ACC112 (cell line): ENCODE measurements at regions not wholly inside any gene's neighbourhood (a gene's known extent, or its start where the extent isn't known, plus 50 kb on each side); places are given as distances from the start of the nearest gene placed in this dataset.

Experiments used
- H2AFZ ChIP-seq: fragments of 200-600 bp; sonication (generic); one replicate; pipeline ENCODE4 v1.6.0; 2017; ENCODE audit warnings: antibody characterized with exemption, low read length; ENCODE audit not compliant: unreplicated experiment
- H3K27ac ChIP-seq: fragments of 200-600 bp; sonication (generic); 2 replicates; pipeline ENCODE4 v1.5.1; 2014; ENCODE audit warnings: low read depth, mild to moderate bottlenecking, antibody characterized with exemption, low read length, moderate library complexity
- H3K27me3 ChIP-seq: fragments of 200-600 bp; sonication (generic); 2 replicates; pipeline ENCODE4 v1.6.1; 2014; ENCODE audit warnings: mild to moderate bottlenecking, antibody characterized with exemption, low read length, moderate library complexity, mixed read lengths; ENCODE audit not compliant: insufficient read depth
- H3K36me3 ChIP-seq: fragments of 200-600 bp; sonication (generic); 2 replicates; pipeline ENCODE4 v1.6.1; 2016; ENCODE audit warnings: mild to moderate bottlenecking, antibody characterized with exemption, low read length, moderate library complexity, mixed read lengths; ENCODE audit not compliant: insufficient read depth
- H3K4me1 ChIP-seq: fragments of 200-600 bp; sonication (generic); one replicate; pipeline ENCODE4 v1.6.1; 2016; ENCODE audit warnings: low read length, mixed read lengths; ENCODE audit not compliant: insufficient read depth, unreplicated experiment, control insufficient read depth
- H3K4me3 ChIP-seq: fragments of 200-600 bp; sonication (generic); 2 replicates; pipeline ENCODE4 v1.5.1; 2014; ENCODE audit warnings: mild to moderate bottlenecking, low read depth, low read length
- H3K79me2 ChIP-seq: fragments of 200-600 bp; sonication (generic); one replicate; pipeline ENCODE4 v1.6.0; 2016; ENCODE audit warnings: low read length; ENCODE audit not compliant: control insufficient read depth, unreplicated experiment, insufficient read depth

DNA sequence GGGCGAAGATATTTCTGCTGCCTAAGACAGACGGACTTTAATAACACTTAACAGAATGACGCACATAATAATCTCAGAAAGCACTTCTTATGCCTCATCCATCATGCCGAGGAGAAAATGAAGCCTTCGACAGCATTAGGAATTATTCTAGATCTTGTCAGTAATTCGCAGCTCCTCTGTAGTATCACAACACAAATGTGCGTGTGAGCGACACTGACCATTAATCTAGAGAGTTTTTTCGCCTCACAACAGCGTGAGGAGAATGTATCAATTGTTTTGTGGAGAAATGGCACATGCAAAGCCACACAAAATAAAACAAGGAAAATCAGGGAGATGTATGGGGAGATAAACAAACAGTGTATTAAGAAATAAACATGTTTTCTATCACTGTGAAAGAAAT, 410.2 kb upstream of the PSMD7 start:
- Histone ChIP-seq H2AFZ (no peak overlapping the region), H3K4me1 (no peaks in the 10 kb centered on the region), H3K36me3 (no peaks in the 10 kb centered on the region), H3K27ac (no peak overlapping the region), H3K79me2 (no peaks in the 10 kb centered on the region), H3K27me3 (peaks cover 49% of the 10 kb centered on the region), H3K4me3 (no peak overlapping the region)

DNA sequence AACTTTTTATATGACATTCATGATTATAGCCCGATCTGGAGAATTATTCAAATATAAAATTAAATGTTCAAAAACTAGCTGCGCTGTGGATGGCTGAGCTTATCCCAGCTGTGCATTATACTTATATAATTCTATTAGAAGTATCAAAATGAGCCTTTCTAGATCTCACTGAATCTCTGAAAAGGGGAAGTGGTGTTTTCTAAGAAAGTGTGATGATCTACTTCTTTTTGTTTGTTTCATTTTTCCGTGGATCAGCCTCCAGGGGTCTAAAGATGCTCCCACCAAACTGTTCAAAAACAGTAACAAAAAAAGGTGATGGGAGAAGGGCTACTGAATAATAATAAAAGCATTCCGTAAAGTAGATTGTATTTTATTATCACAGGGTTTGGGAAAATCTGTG, 411.3 kb upstream of the PSMD7 start:
- H2AFZ ChIP-seq: no peak overlapping the region
- H3K36me3 ChIP-seq: no peaks in the 10 kb centered on the region
- no peak overlapping the region for H3K4me3 ChIP-seq
- H3K27ac ChIP-seq: no peak overlapping the region
- peaks cover 50% of the 10 kb centered on the region for H3K27me3 ChIP-seq
- no peaks in the 10 kb centered on the region for H3K79me2 ChIP-seq
- no peaks in the 10 kb centered on the region for H3K4me1 ChIP-seq

DNA sequence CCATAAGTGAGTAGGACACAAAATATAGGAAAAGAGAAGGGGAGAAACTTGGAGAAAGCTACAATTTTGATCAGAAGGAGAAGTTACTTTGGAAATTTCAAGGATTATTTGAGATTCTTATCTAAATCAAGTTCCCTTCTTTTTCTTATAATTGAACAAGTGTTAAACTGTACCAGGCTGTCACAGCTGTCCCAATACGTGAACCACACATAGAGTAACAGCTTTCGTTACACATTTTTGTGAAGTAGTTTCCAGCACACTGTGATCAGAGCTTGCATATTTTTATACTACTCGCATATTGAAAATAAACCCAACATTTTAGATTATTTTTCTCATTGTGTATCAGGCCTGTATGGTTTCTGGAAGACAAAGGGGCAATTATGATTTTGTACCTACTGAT, 412.8 kb upstream of the PSMD7 start:
- Histone ChIP-seq H2AFZ (no peak overlapping the region), H3K4me3 (no peak overlapping the region), H3K79me2 (no peaks in the 10 kb centered on the region), H3K27ac (no peak overlapping the region), H3K4me1 (no peaks in the 10 kb centered on the region), H3K27me3 (peaks cover 58% of the 10 kb centered on the region), H3K36me3 (no peaks in the 10 kb centered on the region)

DNA sequence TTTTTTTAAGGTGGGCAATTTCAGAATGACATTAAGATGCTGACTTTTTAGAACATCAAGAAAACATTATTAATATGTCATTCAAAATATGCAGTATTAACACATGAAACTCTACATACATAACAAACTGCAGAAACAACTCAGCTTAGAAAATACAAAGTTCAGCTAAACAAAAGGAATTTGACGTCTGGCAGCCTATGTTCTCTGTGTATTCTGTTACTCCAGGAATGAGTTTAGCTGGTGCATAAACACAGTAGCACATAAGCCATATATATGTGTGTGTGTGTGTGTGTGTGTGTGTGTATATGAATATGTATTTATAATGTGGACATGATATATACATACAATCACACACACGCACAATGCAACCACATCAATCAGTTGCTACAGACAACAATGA, 413.5 kb upstream of the PSMD7 start:
- H3K36me3 ChIP-seq: no peaks in the 10 kb centered on the region

DNA sequence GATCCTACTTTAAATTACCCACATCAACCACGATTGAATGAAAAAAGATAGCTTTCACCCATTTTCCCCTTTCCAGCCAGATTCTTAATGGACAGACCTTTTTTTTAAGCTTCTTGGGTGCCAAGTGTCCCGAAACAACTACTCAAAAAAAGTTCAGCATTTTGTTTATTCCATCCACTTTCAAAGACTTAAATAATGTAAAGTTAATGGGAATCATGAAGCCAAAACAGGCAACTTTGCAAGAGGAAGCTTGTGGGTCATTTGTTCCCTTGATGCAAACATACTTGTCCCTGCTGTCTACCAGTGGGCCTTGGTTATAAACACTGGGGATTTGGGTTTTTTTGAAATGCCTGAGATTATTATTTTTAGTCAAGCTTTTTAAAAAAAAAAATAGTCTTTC, 414.0 kb upstream of the PSMD7 start:
- Histone ChIP-seq H3K79me2 (no peaks in the 10 kb centered on the region), H3K4me3 (no peak overlapping the region), H3K27me3 (peaks cover 54% of the 10 kb centered on the region), H3K27ac (no peak overlapping the region), H3K4me1 (no peaks in the 10 kb centered on the region), H3K36me3 (no peaks in the 10 kb centered on the region), H2AFZ (no peak overlapping the region)

More for the DNA sequence above, 413.5 kb upstream of the PSMD7 start:
- Histone ChIP-seq H3K4me1 (no peaks in the 10 kb centered on the region), H3K27me3 (peaks cover 58% of the 10 kb centered on the region), H3K4me3 (no peak overlapping the region), H3K27ac (no peak overlapping the region), H2AFZ (no peak overlapping the region), H3K79me2 (no peaks in the 10 kb centered on the region)

DNA sequence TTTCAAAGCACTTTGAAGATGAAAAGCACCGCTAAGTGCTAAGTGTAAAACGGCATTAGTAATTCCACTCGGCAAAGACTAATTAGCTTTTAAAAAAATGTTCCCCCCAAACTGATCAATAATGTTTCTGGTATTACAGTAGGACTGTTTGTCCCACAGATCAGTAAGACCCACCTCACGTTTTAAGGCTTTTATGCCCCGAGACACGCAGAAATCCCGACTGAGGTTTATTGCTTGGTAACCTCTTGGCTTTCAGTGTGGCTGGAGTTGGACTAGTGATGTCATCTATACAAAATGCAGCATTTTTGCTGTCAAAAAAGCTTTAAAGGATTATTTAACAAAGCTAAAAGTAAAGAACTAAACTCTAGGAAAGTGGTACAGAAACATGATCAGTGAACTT, 414.6 kb upstream of the PSMD7 start:
- H3K4me3 ChIP-seq: no peak overlapping the region

DNA sequence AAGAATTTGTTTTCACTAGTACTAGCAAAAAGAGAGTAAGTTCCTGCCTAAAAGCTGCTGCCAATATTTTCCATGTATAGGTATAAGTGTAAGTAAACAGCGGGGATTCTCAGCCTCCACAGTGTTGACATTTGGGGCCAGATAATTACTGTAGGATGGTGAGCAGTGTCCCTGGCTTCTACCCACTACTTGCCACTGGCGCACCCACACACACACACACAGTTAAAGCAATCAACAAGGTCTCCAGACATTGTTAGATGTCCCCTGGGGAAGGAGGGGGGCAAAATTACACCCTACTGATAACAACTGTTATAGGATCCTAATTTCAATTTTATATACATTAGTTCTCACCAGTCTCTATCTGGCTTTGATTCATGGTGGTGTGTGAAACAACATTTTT, 417.0 kb upstream of the PSMD7 start:
- Histone ChIP-seq H3K79me2 (no peaks in the 10 kb centered on the region), H3K27ac (no peak overlapping the region), H3K27me3 (peaks cover 45% of the 10 kb centered on the region), H3K4me1 (no peaks in the 10 kb centered on the region), H3K36me3 (no peaks in the 10 kb centered on the region), H3K4me3 (no peak overlapping the region), H2AFZ (no peak overlapping the region)

More for the DNA sequence above, 414.6 kb upstream of the PSMD7 start:
- H2AFZ ChIP-seq: no peak overlapping the region
- H3K4me1 ChIP-seq: no peaks in the 10 kb centered on the region
- H3K27me3 ChIP-seq: peaks cover 53% of the 10 kb centered on the region
- H3K36me3 ChIP-seq: no peaks in the 10 kb centered on the region
- no peaks in the 10 kb centered on the region for H3K79me2 ChIP-seq
- no peak overlapping the region for H3K27ac ChIP-seq

DNA sequence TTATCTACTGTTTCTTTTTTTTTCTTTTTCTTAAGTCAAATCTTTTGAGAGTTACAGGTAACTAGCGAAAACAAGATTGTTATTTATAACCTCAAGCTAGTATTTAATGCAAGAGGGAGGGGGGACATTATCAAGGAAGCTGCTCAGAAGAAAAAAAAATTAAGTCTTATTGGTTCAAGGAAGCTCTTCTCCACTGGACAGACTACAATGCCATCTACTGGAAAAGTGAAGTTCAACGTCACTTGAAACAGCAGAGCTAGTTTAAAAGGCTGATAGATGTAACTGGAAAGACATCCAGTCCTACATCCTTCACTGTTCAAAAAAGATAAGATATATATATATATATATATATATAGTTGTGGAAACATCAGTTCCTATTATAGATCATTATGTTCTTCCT, 418.0 kb upstream of the PSMD7 start:
- no peak overlapping the region for H2AFZ ChIP-seq

DNA sequence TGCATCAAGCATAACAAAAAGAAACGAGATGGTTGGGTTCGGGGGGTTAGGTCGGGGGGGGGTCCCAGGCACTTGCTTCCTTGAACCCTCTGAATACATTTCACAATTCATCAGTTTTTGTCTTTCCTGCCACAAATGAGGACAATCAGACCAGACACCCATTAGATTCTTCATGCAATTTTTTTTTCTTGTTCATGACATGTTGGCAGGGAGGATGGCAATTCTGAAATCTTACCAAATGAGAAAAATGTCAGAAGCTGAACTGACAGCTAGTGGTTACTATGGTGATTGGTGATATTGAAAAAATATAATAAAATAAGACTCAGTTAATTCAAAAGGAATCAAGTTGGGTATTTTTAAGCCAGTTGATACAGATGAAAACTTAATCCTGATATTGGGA, 419.5 kb upstream of the PSMD7 start:
- H3K4me1 ChIP-seq: no peaks in the 10 kb centered on the region
- H3K36me3 ChIP-seq: no peaks in the 10 kb centered on the region
- peaks cover 24% of the 10 kb centered on the region for H3K27me3 ChIP-seq
- no peak overlapping the region for H3K27ac ChIP-seq
- no peak overlapping the region for H3K4me3 ChIP-seq
- no peak overlapping the region for H2AFZ ChIP-seq
- no peaks in the 10 kb centered on the region for H3K79me2 ChIP-seq

More for the DNA sequence above, 418.0 kb upstream of the PSMD7 start:
- H3K4me3 ChIP-seq: no peak overlapping the region
- H3K36me3 ChIP-seq: no peaks in the 10 kb centered on the region
- peaks cover 35% of the 10 kb centered on the region for H3K27me3 ChIP-seq
- no peaks in the 10 kb centered on the region for H3K4me1 ChIP-seq
- H3K79me2 ChIP-seq: no peaks in the 10 kb centered on the region
- no peak overlapping the region for H3K27ac ChIP-seq

DNA sequence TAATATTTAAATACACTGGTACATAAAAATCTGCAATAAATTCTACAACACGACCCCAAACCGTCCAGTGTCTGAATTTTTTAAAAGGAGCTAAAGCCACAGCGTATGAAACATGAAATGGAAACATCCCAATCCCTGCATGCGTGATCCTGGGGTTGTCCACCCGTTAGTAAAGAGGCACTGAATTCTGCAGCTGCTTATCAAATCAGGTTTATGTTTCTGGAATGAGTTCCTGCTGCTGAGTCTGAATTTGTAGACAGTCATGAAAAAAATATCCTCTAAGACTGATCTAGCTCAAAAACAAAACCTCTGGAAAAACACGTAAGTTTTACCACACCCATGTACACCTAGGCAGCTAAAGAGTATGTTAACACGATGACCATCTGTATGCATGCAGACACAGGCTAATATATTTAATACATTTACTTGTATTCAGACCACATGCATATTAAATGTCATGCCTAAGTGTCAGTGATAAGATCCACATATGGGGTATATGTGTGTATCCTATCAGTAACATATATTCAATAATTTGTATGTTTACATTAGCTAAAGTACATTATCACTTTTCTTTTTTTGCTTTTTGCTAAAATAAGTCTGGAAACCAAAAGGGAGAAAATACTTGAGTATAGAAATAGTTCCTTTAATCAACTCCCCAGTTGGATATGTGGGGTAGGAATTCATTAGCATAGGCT, 420.5 kb upstream of the PSMD7 start:
- Histone ChIP-seq H3K27ac (no peak overlapping the region), H2AFZ (no peak overlapping the region), H3K79me2 (no peaks in the 10 kb centered on the region), H3K36me3 (no peaks in the 10 kb centered on the region), H3K4me1 (no peaks in the 10 kb centered on the region), H3K4me3 (no peak overlapping the region), H3K27me3 (peaks cover 24% of the 10 kb centered on the region)

DNA sequence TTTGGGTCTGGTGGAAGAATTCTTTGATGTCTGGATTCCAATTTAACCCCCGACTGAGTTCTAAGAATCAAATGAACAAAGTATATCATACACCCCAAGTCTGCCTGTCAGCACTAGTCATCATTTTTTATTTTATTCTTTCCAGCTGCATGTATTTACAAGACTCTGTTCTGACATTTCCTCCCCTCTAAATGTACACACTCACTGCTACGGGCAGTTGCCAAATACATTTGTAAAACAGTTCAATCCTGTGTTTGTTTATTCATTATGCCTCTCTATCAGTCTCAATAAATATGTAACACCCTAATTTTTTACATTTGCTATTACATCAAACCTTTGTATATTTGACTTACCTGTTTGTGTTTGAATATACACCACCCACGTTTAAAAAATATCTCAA, 422.3 kb upstream of the PSMD7 start:
- Histone ChIP-seq H3K4me3 (no peak overlapping the region), H2AFZ (no peak overlapping the region), H3K79me2 (no peaks in the 10 kb centered on the region), H3K27ac (no peak overlapping the region), H3K4me1 (no peaks in the 10 kb centered on the region), H3K36me3 (no peaks in the 10 kb centered on the region), H3K27me3 (peaks cover 9% of the 10 kb centered on the region)
